Endothelial cell of umbilical vein (primary cell): ENCODE measurements at regions not wholly inside any gene's neighbourhood (a gene's known extent, or its start where the extent isn't known, plus 50 kb on each side); places are given as distances from the start of the nearest gene placed in this dataset.

ENCODE experiments used
- EZH2 ChIP-seq: IDR thresholded peaks from 2 replicates; pipeline ENCODE4 v1.6.1; 2012; ENCODE audit warnings: borderline replicate concordance, low read depth, mild to moderate bottlenecking, moderate library complexity, low read length, inconsistent platforms; ENCODE audit not compliant: severe bottlenecking
- POLR2A ChIP-seq: IDR thresholded peaks from 2 replicates; pipeline ENCODE4 v1.6.1; 2012; ENCODE audit warnings: low read depth, mild to moderate bottlenecking, control low read depth, low read length
- TF ChIP-seq, protein P1 (sequence below), 2 donors: IDR thresholded peaks; 1 replicate in 1 of 2; 2 replicates in 1 of 2; pipeline ENCODE4 v1.5.1; 2011; ENCODE audit warnings: low read length in 2 of 2, mild to moderate bottlenecking in 2 of 2, moderate library complexity in 2 of 2, control low read depth in 1 of 2, inconsistent platforms in 1 of 2, low read depth in 1 of 2; ENCODE audit not compliant: insufficient read depth in 1 of 2; ENCODE audit errors: extremely low read depth in 1 of 2
- TF ChIP-seq, protein P2 (sequence below): IDR thresholded peaks from 2 replicates; pipeline ENCODE4 v1.6.1; 2011; ENCODE audit not compliant: insufficient read depth, insufficient read length

DNA sequence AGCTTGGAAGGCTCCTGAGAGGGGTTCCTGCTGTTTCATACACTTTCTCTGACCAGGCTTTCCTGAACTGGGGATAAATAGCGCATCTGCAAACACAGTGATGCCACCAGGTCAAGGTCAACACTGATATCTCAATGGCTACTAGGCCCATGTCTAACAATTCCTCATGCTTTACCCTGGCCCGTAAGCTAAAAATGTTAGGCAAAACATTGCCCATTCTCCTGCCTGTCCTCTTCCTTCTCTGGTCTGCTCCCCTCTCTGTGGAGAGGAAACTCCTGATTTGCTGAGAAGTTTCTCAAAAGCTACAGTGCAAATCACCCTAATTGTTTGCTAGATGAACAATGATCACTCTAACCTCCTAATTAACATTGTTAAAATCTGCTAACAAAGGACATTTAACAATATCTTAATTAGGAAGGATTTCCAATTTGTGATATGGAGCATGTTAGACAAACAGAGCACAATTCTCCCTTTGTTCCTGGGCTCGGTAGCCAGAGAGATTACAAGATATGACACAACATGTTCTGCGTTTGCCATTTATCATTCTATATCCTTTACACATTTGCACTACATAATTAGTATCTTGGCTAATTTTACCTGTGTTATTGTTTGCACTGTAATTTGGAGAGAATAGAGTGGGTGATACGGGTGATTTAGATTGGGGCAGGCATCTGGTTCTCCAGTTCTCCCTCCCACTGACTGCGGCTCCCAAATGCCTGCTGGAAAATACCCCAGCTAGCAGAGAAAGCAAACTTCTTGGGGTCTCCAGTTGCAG lies 266.8 kb downstream of the CD83 start:
- TF ChIP-seq, protein P1, sequence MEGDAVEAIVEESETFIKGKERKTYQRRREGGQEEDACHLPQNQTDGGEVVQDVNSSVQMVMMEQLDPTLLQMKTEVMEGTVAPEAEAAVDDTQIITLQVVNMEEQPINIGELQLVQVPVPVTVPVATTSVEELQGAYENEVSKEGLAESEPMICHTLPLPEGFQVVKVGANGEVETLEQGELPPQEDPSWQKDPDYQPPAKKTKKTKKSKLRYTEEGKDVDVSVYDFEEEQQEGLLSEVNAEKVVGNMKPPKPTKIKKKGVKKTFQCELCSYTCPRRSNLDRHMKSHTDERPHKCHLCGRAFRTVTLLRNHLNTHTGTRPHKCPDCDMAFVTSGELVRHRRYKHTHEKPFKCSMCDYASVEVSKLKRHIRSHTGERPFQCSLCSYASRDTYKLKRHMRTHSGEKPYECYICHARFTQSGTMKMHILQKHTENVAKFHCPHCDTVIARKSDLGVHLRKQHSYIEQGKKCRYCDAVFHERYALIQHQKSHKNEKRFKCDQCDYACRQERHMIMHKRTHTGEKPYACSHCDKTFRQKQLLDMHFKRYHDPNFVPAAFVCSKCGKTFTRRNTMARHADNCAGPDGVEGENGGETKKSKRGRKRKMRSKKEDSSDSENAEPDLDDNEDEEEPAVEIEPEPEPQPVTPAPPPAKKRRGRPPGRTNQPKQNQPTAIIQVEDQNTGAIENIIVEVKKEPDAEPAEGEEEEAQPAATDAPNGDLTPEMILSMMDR (IDR thresholded peaks at IDR 0.05; ENCODE audit: extremely low read depth in 1 of 2, insufficient read depth in 1 of 2, low read depth in 1 of 2, low read length in 2 of 2), result no peak
- TF ChIP-seq EZH2 (no peak), POLR2A (no peak)
- TF ChIP-seq, protein P2, sequence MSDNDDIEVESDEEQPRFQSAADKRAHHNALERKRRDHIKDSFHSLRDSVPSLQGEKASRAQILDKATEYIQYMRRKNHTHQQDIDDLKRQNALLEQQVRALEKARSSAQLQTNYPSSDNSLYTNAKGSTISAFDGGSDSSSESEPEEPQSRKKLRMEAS, result no peak
